HG03039 (cell line): ENCODE measurements at regions not wholly inside any gene's neighbourhood (a gene's known extent, or its start where the extent isn't known, plus 50 kb on each side); places are given as distances from the start of the nearest gene placed in this dataset.

Experiments
- ATAC-seq: cut with Tn5 transposase; IDR thresholded peaks from one replicate; pipeline ENCODE4 v1.9.1; 2021; ENCODE audit warnings: mild to moderate bottlenecking, moderate library complexity; ENCODE audit not compliant: unreplicated experiment

DNA sequence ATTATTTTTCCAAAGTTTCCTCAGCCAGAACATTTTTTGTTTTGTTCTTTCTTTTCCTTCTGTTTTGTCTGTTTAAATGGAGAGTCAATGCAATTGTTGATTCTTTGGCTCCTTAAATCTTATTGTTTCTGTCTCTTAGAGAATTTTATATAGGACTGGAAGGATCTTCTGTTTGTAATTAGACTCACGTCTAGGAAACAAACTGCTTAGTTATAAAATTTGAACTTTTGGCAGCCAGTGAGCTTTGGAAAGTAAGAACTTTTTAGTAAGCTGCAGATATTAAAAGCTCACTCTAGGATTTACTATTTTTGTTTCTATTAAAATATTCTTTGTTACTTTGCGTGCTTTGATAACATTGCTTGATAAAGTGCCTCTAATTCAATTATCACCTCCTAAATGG lies 109.8 kb upstream of the HNRNPU start:
- ATAC-seq = no peak

DNA sequence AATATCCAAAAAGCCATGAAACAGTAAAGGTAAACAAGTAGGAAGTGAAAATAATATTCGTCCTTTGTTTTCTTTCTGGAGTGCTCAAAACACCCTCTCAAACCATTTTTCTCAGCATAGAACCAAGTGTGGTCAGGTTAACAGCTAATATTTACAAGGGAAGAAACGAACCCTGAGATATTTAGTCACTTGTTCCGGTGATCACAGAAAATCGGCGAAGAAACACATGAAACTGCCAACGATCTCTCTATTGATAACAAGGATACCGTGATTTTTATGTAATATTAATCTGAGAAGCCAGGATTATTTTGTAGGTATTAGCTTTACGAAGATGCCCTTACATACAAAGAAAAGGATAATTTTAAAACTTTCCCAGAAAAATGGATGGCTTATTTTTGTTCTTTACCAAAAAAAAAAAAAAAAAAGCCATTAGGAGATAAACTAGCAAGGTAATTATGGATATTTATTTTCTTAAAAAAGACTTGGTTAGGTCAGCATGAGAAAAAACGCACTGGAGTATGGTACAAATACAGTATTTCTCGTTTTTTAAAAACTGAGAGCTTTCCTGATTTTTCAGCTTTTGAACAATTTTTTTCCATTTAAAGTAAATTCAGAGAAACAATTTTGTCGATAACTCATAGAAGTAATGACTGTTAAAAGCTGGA lies 107.3 kb upstream of the HNRNPU start:
- no peak for ATAC-seq

DNA sequence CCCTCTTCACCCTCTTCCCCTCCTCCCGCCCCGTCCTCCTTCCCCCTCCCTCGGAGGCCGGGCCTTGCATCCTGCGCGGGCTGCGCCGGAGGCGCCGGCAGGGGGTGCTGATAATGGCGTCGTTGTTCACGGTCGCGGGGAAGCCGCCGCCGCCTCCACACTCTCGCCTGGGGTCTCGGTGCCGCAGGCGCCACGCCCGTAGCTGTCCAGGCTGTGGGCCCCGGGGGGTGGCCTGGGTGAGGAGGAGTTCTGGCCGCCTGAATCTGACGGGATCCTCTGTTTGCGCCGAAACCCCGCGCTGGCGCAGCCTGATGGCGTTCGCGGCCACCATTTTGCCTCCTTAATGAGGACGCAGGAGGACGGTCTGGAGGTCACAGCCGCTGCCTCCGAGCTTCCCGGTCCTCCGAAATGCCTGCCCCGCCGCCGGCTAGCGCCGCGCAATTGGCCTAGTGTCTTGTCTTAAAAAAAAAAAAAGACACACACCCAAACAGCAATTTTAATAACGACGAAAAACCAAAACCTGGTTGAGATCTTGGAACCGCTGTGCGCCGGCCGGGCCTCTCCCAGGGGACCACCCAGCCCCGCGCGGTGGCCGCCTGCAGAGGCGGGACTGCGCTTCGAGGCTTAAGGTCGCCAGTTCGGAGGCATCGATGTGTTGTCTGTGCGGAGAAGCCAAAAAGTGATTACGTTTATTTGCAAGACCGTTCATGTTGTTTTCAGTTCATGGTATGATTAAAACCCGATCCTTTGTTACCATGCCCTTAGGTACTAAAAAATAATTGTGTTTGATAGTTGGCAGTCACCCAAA lies 106.6 kb upstream of the HNRNPU start:
- ATAC-seq = peak; percentile 74

DNA sequence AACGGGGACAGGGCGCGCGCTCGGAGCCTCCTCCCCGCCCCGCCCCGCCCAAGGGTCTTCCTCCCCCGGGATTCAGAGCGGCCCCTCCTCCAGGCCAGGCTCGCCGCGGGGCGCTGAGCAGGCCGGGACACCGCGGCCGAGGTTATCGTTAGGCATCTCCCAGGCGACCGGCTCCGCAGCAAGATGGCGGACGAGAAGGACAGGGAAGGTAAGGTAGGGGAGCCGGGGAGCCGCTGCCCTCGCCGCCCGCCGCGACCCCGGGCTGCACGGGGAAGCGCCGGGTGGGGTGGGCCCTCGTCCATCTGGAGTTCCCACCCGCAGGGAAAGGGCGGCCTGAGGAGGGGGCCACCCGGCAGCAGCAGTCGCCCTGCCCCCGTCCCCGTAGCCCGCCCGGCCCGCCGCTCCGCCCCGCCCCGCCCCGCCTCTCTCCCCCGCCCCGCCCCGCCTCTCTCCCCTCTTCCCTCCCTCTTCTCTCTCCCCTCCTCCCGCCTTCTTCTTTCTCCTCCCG lies 105.9 kb upstream of the HNRNPU start:
- ATAC-seq = peak; percentile 56

DNA sequence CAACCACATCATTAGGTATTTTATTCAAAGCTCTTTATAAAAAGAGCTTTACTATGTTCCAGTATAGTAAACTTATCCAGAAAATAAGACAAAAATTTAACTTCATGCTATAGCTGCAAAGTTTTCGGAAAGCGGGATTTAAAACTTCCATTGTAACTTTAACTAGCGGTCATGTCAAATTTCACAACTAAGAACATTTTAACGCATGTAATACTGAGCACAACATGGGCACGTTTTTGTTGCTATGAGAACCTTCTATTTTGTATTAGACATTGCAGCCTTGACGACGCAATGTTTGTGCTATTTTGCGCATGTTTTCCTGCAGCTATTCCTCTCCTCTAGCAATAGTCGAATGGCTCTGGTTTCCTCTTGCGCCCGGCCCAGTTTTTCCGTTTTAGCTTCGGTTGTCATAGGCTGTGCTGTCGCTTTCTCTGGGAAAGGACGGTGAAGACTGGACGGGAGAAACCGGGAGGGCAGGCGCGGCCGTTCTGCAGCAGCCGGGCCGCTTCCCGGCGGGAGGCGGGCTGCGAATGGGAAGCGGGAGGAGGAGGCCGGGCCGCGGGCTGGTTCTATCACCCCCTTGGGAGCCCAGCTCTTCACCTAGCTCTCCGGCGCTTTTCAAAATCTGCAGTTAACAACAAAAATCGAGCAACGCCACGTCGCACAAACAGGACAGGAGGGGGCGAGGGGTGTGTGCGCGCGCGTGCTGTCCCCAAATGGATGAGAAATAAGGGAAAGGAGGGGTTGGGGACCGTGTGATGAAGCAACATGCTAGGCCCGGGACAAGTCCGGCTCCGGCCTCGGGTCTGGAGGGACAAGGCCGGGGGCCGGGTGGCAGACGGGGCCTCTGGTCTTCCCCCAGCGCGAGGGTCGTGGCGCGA lies 105.3 kb upstream of the HNRNPU start:
- ATAC-seq = peak; percentile 24

DNA sequence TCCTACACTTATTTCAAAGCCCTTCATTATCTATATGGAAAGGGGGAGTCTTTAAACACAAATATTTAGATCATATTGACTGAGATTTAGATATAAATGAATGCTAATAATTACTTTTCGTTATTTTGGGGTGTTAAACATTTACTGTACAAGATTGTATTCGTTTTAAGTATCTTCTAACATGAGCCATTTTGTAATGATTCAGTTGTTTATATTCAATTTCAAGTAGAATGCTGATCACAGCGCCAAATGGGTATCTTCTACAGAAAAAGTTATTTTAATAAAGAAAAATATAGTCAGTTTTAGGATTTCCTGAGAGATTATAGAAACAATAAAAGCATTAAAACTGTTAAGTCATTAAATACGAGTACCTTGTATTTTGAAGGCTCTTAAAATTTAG lies 104.5 kb upstream of the HNRNPU start:
- no peak for ATAC-seq

DNA sequence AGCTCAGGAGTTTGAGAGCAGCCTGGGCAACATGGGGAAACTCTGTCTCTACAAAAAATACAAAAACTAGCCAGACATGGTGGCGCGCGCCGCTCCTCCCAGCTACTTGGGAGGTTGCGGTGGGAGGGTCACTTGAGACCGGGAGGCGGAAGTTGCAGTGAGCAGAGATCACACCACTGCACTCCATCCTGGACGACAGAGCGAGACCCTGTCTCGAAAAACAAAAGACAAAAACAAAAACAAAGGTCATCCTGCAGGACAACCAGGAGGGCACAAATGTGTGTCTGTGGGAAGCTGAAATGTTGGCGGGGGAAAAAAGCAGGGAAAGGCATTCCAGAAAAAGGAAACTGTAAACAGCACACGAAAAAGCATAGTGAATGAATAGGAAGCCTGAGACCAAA lies 104.1 kb upstream of the HNRNPU start:
- ATAC-seq = no peak

DNA sequence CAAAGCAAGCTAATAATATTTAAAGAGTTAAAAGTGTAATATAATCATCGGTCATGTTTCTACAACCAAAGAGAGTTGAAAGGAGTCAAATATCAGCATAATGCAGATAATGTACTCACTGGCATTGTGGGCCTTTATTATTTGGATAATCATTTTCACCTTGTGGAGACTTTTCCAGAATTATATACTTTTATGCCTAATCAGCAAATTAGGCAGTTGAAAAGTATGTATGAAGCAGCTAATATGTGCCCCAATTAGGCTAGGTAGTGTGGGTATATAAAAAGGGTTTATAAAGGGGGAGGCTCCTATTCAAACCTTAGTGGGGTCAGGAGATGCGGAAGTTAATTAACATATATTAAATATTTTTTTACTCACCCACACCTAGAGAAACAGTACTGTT lies 102.8 kb upstream of the HNRNPU start:
- ATAC-seq = no peak

DNA sequence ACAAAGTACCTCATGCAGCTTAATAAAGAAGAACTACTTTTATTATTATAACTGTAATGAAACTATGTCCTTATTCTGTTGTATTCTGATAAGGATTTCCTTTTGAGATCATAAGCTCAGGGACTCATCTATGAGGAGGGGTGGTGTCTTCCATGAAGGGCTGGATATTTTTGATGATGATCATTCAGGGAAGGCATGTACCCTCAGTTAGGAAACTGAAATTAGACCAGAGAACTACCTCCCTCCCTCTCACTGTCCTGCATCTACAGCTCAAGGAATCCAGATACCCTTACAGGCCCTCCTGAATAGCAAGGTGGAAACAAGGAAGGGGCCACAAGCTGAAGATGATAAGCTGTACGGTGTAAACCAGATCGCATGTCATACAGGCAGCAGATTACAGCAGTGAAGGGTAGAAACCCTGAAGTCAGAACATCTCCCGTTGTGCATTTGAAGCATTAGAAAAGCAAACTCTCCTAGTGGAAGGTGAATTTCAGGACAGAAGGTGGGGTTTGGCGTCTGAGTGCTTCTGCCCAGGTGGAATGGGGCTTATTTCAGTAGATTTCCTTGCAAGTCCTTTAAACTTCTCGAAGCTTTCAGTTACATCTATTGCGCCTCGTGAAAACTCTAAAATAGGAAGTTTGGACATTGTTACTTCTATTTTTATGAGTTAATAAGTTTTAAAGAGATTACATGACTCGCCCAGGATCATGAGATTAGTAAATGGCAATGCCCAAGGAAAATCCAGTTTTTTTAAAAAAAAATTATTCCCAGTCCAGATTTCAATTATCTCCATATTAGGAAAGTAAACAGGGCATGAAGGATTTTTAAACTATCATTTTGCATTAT lies 101.1 kb upstream of the HNRNPU start:
- no peak for ATAC-seq

DNA sequence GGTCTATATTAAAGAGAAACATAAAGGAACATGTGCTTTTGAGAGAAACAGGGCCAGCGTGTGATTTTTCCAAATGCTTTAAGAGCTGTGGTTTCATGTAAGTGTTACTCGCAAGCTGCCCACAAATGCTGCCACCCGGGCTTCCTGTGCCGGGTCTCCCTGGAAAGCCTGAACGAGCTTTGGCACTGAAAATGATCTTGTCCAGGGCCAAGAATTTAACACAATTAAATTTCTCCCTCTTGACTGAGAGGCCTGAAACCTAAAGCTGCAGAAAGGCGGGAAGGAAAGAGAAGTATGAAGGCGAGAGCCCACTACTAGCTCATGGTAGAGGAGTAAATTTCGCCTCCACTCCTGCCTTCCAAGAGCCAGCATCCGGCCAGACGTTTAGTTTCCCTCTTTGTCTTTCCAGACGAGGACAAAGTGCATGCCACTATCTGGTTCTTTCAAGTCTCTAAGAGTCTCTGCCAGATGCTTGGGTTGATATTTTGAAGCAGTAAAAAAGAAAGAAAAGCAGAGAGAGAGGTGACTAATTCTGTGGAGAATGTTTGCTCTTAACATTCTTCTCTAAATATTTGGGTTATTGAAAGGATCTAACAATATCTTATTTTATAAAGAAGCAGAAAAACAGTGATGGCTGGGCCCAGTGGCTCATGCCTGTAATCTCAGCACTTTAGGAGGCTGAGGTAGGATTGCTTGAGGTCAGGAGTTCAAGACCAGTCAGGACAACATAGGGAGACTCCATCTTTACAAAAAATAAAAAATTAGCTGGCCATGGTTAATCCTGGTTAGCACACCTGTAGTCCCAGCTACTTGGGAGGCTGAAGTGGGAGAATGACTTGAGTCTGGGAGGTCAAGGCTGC lies 100.0 kb upstream of the HNRNPU start:
- no peak for ATAC-seq

DNA sequence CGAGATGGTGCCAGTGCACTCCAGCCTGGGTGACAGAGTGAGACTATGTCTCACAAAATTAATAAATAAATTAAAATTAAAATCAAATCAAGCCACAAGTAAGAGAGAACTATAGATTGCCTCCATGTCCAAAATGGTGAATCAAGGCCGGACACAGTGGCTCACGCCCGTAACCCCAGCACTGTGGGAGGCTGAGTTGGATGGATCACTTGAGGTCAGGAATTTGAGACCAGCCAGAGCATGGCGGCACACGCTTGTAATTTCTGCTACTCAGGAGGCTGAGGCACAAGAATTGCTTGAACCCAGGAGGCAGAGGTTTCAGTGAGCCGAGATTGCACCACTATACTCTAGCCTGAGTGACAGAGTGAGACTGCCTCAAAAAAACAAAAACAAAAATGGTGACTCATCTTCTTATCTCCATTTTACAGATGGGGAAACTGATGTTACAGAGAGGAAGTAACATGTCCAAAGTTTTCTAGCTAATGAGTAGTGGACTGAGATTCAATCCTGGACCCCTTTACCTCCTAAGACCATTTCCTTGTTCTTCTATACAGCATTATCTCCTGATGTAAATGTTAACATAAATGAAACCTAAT lies 99.0 kb upstream of the HNRNPU start:
- no peak for ATAC-seq

DNA sequence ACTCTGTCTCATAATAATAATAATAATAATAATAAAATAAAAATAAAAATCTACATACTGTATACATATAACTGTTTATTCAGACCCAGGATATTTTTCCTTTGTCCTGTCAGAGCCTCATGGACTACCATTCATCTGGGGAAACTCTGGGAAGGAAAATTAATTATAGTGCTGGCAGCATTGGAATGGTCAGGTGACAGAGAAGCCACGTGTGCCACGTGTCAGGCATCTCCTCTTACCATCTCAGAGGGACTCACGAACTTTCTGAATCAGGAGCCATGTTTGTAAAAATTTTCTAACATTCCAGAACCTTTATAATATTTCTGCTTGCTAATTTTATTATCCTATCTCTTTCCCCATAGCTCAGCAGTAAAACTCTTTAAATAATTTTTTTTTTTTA lies 97.8 kb upstream of the HNRNPU start:
- no peak for ATAC-seq

DNA sequence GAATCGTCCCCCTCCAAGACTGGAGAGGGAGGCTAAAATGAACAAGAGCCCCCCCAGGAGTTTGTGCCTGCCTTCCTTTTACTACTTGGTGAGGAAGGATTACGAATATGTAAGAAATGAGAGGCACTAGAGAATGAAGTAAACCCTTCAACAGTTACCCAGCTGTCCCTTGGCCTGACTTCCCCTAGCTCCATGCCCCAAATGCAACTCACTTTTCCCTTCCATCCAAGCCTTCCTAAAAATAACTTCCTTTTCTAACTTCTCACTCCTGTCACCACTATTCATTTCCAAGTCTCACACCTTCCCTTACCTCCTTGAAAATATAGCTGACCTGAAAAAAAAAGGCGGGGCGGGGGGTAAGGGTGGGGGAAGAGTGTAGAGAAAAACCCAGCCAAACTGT lies 96.6 kb upstream of the HNRNPU start:
- ATAC-seq = no peak

DNA sequence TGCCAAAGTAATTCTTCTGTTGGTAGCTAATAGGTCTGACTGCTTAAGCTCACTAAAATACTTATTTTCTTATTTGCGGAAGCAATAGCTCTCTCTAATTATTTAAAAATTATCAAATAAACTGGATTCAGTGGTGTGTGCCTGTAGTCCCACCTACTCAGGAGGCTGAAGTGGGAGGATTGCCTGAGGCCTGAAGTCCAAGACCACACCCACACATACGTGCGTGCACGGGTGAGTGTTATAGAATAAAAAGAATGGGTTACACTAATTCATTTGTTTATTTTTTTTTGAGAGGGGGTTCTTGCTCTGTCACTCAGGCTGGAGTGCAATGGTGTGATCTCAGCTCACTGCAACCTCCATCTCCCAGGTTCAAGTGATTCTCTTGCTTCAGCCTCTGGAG lies 94.2 kb upstream of the HNRNPU start:
- ATAC-seq = no peak

DNA sequence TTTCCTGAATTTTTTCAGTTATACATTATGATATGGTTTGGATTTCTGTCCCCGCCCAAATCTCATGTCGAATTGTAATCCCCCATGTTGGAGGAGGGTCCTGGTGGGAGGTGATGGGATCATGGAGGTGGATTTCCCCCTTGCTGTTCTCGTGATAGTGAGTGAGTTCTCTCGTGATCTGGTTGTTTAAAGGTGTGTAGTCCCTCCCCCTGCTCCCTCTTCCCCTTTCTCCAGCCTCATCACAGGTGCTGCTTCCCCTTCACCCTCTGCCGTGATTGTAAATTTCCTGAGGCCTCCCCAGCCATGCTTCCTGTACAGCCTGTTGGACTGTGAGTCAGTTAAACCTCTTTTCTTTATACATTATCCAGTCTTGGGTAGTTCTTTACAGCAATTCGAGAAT lies 93.2 kb upstream of the HNRNPU start:
- ATAC-seq = no peak

DNA sequence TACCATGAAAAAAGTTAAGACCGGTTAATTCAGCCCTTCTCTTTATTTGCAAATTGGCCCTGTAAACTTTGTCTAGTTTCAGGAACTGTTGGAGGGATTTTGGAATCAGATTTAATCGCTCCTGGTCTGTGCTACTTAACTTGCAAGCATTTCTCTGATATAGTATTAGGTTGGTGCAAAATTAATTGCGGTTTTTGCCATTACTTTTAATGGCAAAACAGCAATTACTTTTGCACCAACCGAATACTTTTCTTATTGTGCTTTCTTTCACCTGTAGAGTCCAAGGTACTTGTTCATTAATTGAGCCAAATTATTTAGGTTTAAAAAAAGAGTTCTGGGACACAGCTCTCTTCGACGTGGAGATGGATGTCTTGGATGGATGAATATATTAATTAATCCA lies 92.8 kb upstream of the HNRNPU start:
- no peak for ATAC-seq

DNA sequence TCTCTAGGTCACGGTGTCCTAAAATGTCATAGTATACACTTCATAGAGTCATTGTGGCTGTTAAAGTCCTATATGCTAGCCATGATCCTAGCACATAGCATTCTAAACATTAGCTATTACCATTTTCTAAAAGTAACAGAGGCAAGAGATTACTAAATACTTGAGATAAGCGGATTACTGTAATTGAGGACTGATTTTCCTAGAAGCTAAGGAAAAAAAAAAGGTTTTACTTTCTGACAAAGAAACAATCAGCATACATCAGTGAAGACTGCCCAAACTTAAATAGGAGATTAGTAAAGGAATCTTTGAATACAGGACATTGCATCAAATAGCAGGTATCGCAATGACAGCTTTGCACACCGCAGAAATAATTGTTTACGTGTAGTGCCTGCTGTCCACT lies 91.3 kb upstream of the HNRNPU start:
- ATAC-seq = no peak

DNA sequence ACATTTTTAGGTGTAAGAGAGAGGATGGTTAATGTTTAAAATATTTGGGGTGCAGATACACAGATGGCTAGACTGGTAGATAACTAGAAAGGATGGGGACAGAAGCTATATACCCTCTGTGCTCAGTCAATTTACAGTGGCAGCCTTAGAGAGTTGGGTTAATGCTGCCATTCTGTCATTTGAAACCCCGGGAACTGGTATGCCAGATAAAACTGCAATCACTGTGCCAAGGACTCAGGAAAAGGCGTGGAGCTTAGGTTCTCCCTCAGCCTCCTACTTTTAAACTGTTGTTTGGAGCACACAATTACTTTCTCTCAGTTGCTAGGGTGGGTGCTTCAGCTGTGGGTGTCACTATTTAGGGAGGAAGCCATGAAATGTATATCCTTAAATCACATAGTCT lies 90.0 kb upstream of the HNRNPU start:
- ATAC-seq = no peak

DNA sequence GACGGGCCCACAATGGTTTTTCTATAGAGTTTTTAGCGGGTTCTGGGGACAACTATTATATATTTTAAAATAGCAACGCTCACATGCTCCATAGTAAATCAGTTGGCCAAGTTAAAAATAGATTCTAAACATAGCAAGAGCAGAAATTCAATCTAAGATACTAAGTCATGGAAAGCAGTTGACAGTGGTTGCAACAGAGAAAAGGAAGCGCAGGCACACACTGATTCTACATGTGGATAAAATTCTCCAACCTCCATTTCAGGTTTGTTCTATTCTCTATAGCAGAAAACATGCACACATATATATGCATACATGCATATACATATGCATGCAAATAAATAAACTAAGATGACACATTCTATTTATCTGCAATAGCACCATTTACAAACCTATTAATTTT lies 89.6 kb upstream of the HNRNPU start:
- ATAC-seq = no peak
